ENCODE measurements at regions not wholly inside any gene's neighbourhood (a gene's known extent, or its start where the extent isn't known, plus 50 kb on each side); places are given as distances from the start of the nearest gene placed in this dataset.

DNA sequence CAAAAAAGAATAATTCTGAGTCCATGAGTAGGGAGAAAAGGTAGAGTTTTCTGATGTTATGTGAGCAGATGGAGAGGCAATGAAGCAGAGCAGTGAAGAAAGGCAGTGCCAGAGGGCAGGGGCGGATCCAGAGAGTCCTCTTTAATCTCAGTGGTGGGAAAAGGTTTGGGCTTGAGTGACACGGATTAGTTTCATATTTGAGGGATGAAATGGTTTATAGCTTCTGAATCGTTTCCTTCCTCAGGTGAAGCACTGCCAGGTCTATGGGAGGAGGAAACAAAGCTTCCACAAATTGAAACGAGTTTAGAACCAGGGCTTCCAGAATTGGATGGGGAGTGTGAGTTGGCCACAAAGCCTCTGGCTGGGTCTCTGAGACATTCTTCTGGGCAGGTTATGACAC, 517.0 kb upstream of the PAPPA start:
- no peak for TF ChIP-seq GATA3 (IDR thresholded peaks at IDR 0.05; ENCODE audit: low read depth, low read length)
- no peak for TF ChIP-seq GATA2 (IDR thresholded peaks at IDR 0.05; ENCODE audit: low read depth, low read length)

All from SH-SY5Y (cell line).